Neuronal stem cell (in vitro differentiated cells): ENCODE measurements at regions not wholly inside any gene's neighbourhood (a gene's known extent, or its start where the extent isn't known, plus 50 kb on each side); places are given as distances from the start of the nearest gene placed in this dataset.
"Not testable (repeated sequence)": the region's sequence is repeated elsewhere in the genome, so short reads cannot be mapped to it uniquely, and the experiment has no call there.

Experiments used
- DNase-seq: peaks from one replicate; pipeline ENCODE4 v3.0.0-alpha.2; 2013; ENCODE audit warnings: low spot score
- H2AFZ ChIP-seq: one replicate; pipeline ENCODE4 v1.6.1; 2013; ENCODE audit warnings: mild to moderate bottlenecking, low read length, inconsistent platforms
- H2AK5ac ChIP-seq: 2 replicates; pipeline ENCODE4 v1.6.1; 2013; ENCODE audit warnings: low read depth, mild to moderate bottlenecking, inconsistent platforms, low read length, moderate library complexity, mixed read lengths
- H2BK120ac ChIP-seq: 2 replicates; pipeline ENCODE4 v1.6.1; 2013; ENCODE audit warnings: low read depth, mild to moderate bottlenecking, inconsistent platforms, low read length, moderate library complexity, mixed read lengths
- H2BK12ac ChIP-seq: one replicate; pipeline ENCODE4 v1.6.1; 2013; ENCODE audit warnings: low read length, inconsistent platforms
- H2BK15ac ChIP-seq: 2 replicates; pipeline ENCODE4 v1.6.1; 2013; ENCODE audit warnings: mild to moderate bottlenecking, low read length, inconsistent platforms, mixed read lengths
- H2BK5ac ChIP-seq: one replicate; pipeline ENCODE4 v1.6.1; 2013; ENCODE audit warnings: inconsistent platforms, mild to moderate bottlenecking, low read length, moderate library complexity
- H3K14ac ChIP-seq: one replicate; pipeline ENCODE4 v1.6.1; 2013; ENCODE audit warnings: low read length, inconsistent platforms
- H3K18ac ChIP-seq: 2 replicates; pipeline ENCODE4 v1.6.1; 2013; ENCODE audit warnings: low read length, inconsistent platforms
- H3K23ac ChIP-seq: 2 replicates; pipeline ENCODE4 v1.6.1; 2013; ENCODE audit warnings: low read depth, mild to moderate bottlenecking, mixed read lengths, low read length, inconsistent platforms; ENCODE audit not compliant: poor library complexity
- H3K27ac ChIP-seq: replicated peaks from 3 replicates; pipeline ENCODE4 v1.5.1; 2013; ENCODE audit warnings: low read length, inconsistent platforms
- H3K27me3 ChIP-seq, 3 experiments: 2 replicates each; pipeline ENCODE4 v1.6.1; 2013; ENCODE audit warnings: low read length in 3 of 3, mild to moderate bottlenecking in 2 of 3, inconsistent platforms in 1 of 3, low read depth in 1 of 3, mixed read lengths in 1 of 3, moderate library complexity in 1 of 3; ENCODE audit not compliant: control insufficient read depth in 3 of 3, insufficient read depth in 3 of 3
- H3K36me3 ChIP-seq, 2 donors: replicated peaks in 1 of 2; 2 replicates each; pipeline ENCODE4 v1.6.1; 2013; ENCODE audit warnings: low read length in 2 of 2; ENCODE audit not compliant: control insufficient read depth in 2 of 2, insufficient read depth in 2 of 2
- H3K4ac ChIP-seq: 2 replicates; pipeline ENCODE4 v1.6.1; 2013; ENCODE audit warnings: inconsistent platforms, mild to moderate bottlenecking, low read length, moderate library complexity
- H3K4me1 ChIP-seq, 2 donors: 1 replicate in 1 of 2; 2 replicates in 1 of 2; pipeline ENCODE4 v1.6.1; 2013; ENCODE audit warnings: low read length in 2 of 2, low read depth in 1 of 2; ENCODE audit not compliant: control insufficient read depth in 2 of 2, insufficient read depth in 1 of 2
- H3K4me2 ChIP-seq: one replicate; pipeline ENCODE4 v1.6.1; 2013; ENCODE audit warnings: mild to moderate bottlenecking, low read length, inconsistent platforms; ENCODE audit not compliant: insufficient read depth, poor library complexity, severe bottlenecking
- H3K4me3 ChIP-seq, 2 donors: 2 replicates each; pipeline ENCODE4 v1.5.1; 2013; ENCODE audit warnings: low read length in 2 of 2, mild to moderate bottlenecking in 2 of 2, inconsistent platforms in 1 of 2, moderate library complexity in 1 of 2
- H3K79me1 ChIP-seq: one replicate; pipeline ENCODE4 v1.6.1; 2013; ENCODE audit warnings: low read depth, mild to moderate bottlenecking, inconsistent platforms, low read length, moderate library complexity
- H3K9ac ChIP-seq: one replicate; pipeline ENCODE4 v1.6.1; 2013; ENCODE audit warnings: mild to moderate bottlenecking, low read depth, low read length, inconsistent platforms; ENCODE audit not compliant: poor library complexity
- H3K9me3 ChIP-seq, 2 donors: replicated peaks in 1 of 2; 2 replicates each; pipeline versions ENCODE3 to v1.6.1; 2013; ENCODE audit warnings: low read length in 2 of 2, mild to moderate bottlenecking in 2 of 2, inconsistent platforms in 1 of 2, low read depth in 1 of 2, mixed read lengths in 1 of 2, moderate library complexity in 1 of 2; ENCODE audit not compliant: control insufficient read depth in 2 of 2, insufficient read depth in 1 of 2
- H4K8ac ChIP-seq: one replicate; pipeline ENCODE4 v1.6.1; 2013; ENCODE audit warnings: low read depth, mild to moderate bottlenecking, inconsistent platforms, low read length, moderate library complexity
- H4K91ac ChIP-seq: one replicate; pipeline ENCODE4 v1.6.1; 2013; ENCODE audit warnings: low read length, low read depth, mild to moderate bottlenecking, inconsistent platforms; ENCODE audit not compliant: poor library complexity
- WGBS, 2 donors: extraction: QIAGEN DNeasy Blood & Tissue Kit; methylation state at CpG; one replicate each; pipeline ENCODE4 v1.1.7; 2013; ENCODE audit warnings: missing lambda C conversion rate in 2 of 2, mixed read lengths in 1 of 2; ENCODE audit not compliant: insufficient read length in 2 of 2, insufficient replicate concordance in 1 of 2; ENCODE audit errors: extremely low coverage in 2 of 2; 5-methylcytosine and 5-hydroxymethylcytosine counted together

GRCh38 chr5:110838357-110838756, 99.5 kb downstream of the SLC25A46 start:
- H3K79me1 ChIP-seq, H3K9me3 ChIP-seq, H3K23ac ChIP-seq, H3K9ac ChIP-seq, H3K27me3 ChIP-seq, H3K4ac ChIP-seq, H2AFZ ChIP-seq, H3K27ac ChIP-seq, DNase-seq, H2AK5ac ChIP-seq, H3K4me1 ChIP-seq, H2BK120ac ChIP-seq, H2BK12ac ChIP-seq, H2BK5ac ChIP-seq, H3K36me3 ChIP-seq, H3K4me3 ChIP-seq, H4K91ac ChIP-seq, H3K18ac ChIP-seq, H3K4me2 ChIP-seq, H3K14ac ChIP-seq, H2BK15ac ChIP-seq, H4K8ac ChIP-seq: not testable (repeated sequence)
- WGBS, 2 donors: no CpG with 5 or more reads among the region's 3 CpGs

GRCh38 chr5:110838961-110839360, 100.2 kb downstream of the SLC25A46 start:
- Histone ChIP-seq H3K9ac (no peak overlapping the region), H3K27ac (no peak overlapping the region), H2AK5ac (no peak overlapping the region), H2BK5ac (no peak overlapping the region), H2BK120ac (no peak overlapping the region), H2AFZ (no peak overlapping the region), H3K18ac (no peak overlapping the region), H3K4ac (no peak overlapping the region), H4K8ac (no peak overlapping the region), H3K4me1 (no peaks in the 10 kb centered on the region), H3K14ac (no peak overlapping the region), H3K9me3 (no peaks in the 10 kb centered on the region), H3K79me1 (no peaks in the 10 kb centered on the region), H3K4me2 (no peak overlapping the region), H3K4me3 (no peak overlapping the region), H4K91ac (no peak overlapping the region), H2BK15ac (no peak overlapping the region), H3K23ac (no peak overlapping the region), H3K36me3 (no peaks in the 10 kb centered on the region), H3K27me3 (no peaks in the 10 kb centered on the region), H2BK12ac (no peak overlapping the region)
- DNase-seq: no peak
- WGBS, 2 donors: no CpG with 5 or more reads among the region's 3 CpGs

GRCh38 chr5:110840347-110840960, 101.6 kb downstream of the SLC25A46 start:
- Histone ChIP-seq H3K4me3 (no peak overlapping the region), H3K9ac (no peak overlapping the region)
- no CpG with 5 or more reads among the region's 7 CpGs for WGBS, 2 donors

DNA sequence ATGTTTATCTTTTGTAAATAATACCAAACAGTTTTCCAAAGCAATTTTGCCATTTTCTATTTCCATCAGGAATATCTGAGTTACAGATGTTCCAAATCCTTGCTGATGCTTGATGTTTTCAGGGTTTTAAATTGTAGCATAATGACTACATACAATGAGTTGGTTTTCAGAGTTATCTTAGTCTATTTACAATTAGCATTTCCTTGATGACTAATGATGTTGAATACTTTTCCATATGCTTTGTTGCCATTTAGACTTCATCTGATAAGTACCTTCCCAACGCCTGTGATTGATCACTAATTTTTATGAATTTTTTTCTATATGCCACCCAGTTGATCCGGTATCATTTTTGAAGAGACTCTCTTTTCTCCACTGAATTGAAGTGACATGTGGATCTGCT, 102.3 kb downstream of the SLC25A46 start:
- no peaks in the 10 kb centered on the region for H3K27me3 ChIP-seq
- H3K4me3 ChIP-seq: no peak overlapping the region
- no peak overlapping the region for H3K18ac ChIP-seq
- no peak overlapping the region for H3K4me2 ChIP-seq
- no peak overlapping the region for H4K91ac ChIP-seq
- H2AFZ ChIP-seq: no peak overlapping the region
- H3K9ac ChIP-seq: no peak overlapping the region
- no peak overlapping the region for H2BK15ac ChIP-seq
- no CpG with 5 or more reads among the region's 2 CpGs for WGBS, 2 donors
- H2BK5ac ChIP-seq: no peak overlapping the region
- H3K23ac ChIP-seq: no peak overlapping the region
- no peak overlapping the region for H2BK12ac ChIP-seq
- no peak overlapping the region for H3K14ac ChIP-seq
- no peak overlapping the region for H2BK120ac ChIP-seq
- no peaks in the 10 kb centered on the region for H3K9me3 ChIP-seq
- no peaks in the 10 kb centered on the region for H3K4me1 ChIP-seq
- DNase-seq: no peak
- no peak overlapping the region for H3K27ac ChIP-seq
- no peak overlapping the region for H3K4ac ChIP-seq
- no peak overlapping the region for H4K8ac ChIP-seq
- no peaks in the 10 kb centered on the region for H3K36me3 ChIP-seq
- no peak overlapping the region for H2AK5ac ChIP-seq
- no peaks in the 10 kb centered on the region for H3K79me1 ChIP-seq

More at GRCh38 chr5:110840347-110840960, 101.6 kb downstream of the SLC25A46 start:
- no peak overlapping the region for H2BK5ac ChIP-seq
- H2AK5ac ChIP-seq: no peak overlapping the region
- no peak overlapping the region for H3K27ac ChIP-seq
- H2BK120ac ChIP-seq: no peak overlapping the region
- no peak for DNase-seq
- H3K23ac ChIP-seq: no peak overlapping the region
- peak overlapping the region; percentile 5 for H3K18ac ChIP-seq
- H3K4me1 ChIP-seq: no peaks in the 10 kb centered on the region
- no peaks in the 10 kb centered on the region for H3K79me1 ChIP-seq
- no peak overlapping the region for H4K91ac ChIP-seq
- no peaks in the 10 kb centered on the region for H3K36me3 ChIP-seq
- no peak overlapping the region for H3K14ac ChIP-seq
- H2AFZ ChIP-seq: peak overlapping the region; percentile 53
- H4K8ac ChIP-seq: no peak overlapping the region
- no peaks in the 10 kb centered on the region for H3K27me3 ChIP-seq
- H3K4ac ChIP-seq: no peak overlapping the region
- H2BK12ac ChIP-seq: no peak overlapping the region
- no peak overlapping the region for H2BK15ac ChIP-seq
- no peaks in the 10 kb centered on the region for H3K9me3 ChIP-seq
- no peak overlapping the region for H3K4me2 ChIP-seq
